Stimulated activated memory B cell treated with anti-CD40 and anti-IgM and Interleukin-4, amounts not matched to agents 10 μg/mL and 1 μg/mL and 100 μg/mL, for 72 hours (primary cell): ENCODE measurements at regions not wholly inside any gene's neighbourhood (a gene's known extent, or its start where the extent isn't known, plus 50 kb on each side); places are given as distances from the start of the nearest gene placed in this dataset.

Experiments
- ATAC-seq: fragments of 150-1000 bp; cut with Tn5 transposase; 2 replicates; pipeline ENCODE4 v1.10.0; 2021
- H3K27ac Mint-ChIP-seq: one replicate; pipeline ENCODE4 v1.8.0; 2022; ENCODE audit warnings: mild to moderate bottlenecking, mixed read lengths
- H3K27me3 Mint-ChIP-seq: one replicate; pipeline ENCODE4 v1.8.0; 2022; ENCODE audit warnings: mixed read lengths
- H3K36me3 Mint-ChIP-seq: one replicate; pipeline ENCODE4 v1.8.0; 2022; ENCODE audit warnings: mixed read lengths
- H3K4me1 Mint-ChIP-seq: one replicate; pipeline ENCODE4 v1.8.0; 2022; ENCODE audit warnings: mixed read lengths
- H3K4me3 Mint-ChIP-seq: one replicate; pipeline ENCODE4 v1.8.0; 2022; ENCODE audit warnings: mild to moderate bottlenecking, moderate library complexity, mixed read lengths
- H3K9me3 Mint-ChIP-seq: one replicate; pipeline ENCODE4 v1.8.0; 2022; ENCODE audit warnings: mixed read lengths

DNA sequence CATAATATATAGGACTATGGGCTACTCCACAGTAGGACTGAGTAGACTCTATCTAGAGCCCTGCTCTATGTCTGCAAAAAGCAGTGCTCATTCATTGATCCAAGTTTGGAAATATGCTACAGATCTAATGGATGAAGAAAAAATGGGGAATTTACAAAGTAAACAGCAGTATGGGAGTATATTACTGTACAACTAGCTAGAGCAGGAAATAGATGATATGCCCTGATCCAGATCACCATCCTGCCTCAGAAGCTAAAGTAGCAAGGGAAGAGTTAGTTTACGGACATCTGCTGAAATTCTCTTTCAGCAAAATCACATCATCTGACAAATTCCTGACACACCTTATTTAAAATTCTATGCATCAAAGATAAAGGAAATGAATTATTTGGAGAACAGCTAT lies 168.2 kb upstream of the SEMA3A start:
- no peaks in the 10 kb centered on the region for H3K4me1 Mint-ChIP-seq
- no peaks in the 10 kb centered on the region for H3K36me3 Mint-ChIP-seq
- no peak overlapping the region for H3K27ac Mint-ChIP-seq
- H3K27me3 Mint-ChIP-seq: no peaks in the 10 kb centered on the region
- no peak for ATAC-seq
- no peak overlapping the region for H3K4me3 Mint-ChIP-seq
- H3K9me3 Mint-ChIP-seq: no peaks in the 10 kb centered on the region

DNA sequence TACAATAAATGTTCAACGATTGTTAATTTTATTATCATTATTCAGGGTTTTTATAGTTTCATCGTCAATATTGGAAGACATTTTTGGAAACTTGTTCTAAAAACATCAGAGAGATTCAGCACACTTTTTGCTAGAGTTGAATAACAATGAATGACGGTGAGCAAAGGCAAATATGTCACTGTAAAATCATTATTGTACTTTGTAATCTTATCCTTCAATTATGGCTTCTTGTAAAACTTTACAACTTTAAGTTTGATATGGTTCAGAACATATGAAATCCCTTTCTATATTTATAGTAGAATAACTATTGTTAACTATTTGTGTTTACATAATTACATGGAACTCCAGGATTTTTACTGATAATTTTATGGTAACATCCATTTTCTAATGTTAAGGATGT lies 167.8 kb upstream of the SEMA3A start:
- no peaks in the 10 kb centered on the region for H3K36me3 Mint-ChIP-seq

DNA sequence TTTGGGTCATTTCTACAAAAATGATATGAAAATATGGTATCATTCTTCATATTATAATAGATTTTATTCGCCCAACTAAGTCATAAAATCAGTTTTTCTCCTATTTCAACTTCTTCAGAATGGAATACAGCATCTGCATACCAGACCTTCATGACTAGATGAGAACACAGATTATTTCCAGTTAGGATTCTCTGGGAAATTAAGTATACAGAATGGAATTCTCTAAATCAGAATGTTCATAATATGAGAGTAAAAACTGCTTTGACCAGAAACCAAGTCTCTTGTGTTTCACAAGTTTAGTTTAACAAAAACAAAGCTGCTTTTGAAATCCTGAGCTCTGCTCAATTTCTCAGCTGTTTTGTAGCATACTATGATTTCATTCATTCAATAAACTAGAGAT lies 160.3 kb upstream of the SEMA3A start:
- Mint-ChIP-seq H3K36me3 (no peaks in the 10 kb centered on the region), H3K27ac (no peak overlapping the region), H3K9me3 (no peaks in the 10 kb centered on the region), H3K4me3 (no peak overlapping the region), H3K4me1 (no peaks in the 10 kb centered on the region), H3K27me3 (no peaks in the 10 kb centered on the region)
- ATAC-seq: no peak

More for the DNA sequence above, 167.8 kb upstream of the SEMA3A start:
- Mint-ChIP-seq H3K9me3 (no peaks in the 10 kb centered on the region), H3K4me1 (no peaks in the 10 kb centered on the region), H3K4me3 (no peak overlapping the region), H3K27me3 (no peaks in the 10 kb centered on the region), H3K27ac (no peak overlapping the region)
- no peak for ATAC-seq

DNA sequence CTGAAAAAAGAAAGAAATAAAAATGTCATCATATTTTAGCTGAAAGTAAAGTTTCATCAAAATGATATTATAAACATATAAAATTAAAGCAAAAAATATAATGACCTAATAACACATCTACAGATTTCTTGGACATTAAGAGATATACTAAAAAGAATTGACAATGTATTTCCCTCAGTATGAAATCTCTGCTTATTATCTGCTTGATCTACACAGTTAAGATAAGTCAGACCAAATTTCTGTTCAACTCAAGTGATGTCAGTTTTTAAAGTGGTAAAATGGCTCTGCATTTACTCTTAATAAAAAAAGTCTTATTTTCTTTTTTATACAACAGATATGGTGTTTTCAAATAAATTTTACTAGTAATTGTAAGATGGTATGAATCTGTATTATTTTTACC lies 159.4 kb upstream of the SEMA3A start:
- H3K4me1 Mint-ChIP-seq: no peaks in the 10 kb centered on the region
- no peaks in the 10 kb centered on the region for H3K27me3 Mint-ChIP-seq
- no peak for ATAC-seq
- H3K36me3 Mint-ChIP-seq: no peaks in the 10 kb centered on the region
- no peak overlapping the region for H3K27ac Mint-ChIP-seq
- H3K4me3 Mint-ChIP-seq: no peak overlapping the region
- no peaks in the 10 kb centered on the region for H3K9me3 Mint-ChIP-seq

DNA sequence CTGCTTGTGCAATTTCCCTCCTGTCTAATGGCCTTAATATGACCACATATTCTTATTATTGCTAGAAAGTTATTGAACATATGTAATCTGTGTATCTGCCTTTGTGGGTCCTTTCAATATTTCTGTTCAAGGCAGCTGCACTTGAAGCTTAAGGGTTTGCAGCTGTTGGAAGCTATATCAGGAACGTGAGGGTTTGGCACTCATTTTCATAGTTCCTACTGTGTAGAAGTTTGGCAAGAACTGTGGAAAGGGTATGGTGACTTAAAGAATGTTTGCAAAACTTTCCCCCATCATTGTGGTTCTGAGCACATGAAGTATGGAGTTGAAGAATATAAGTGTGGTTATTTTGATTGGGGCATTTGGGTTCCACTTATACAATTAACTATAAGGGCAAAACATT lies 144.7 kb upstream of the SEMA3A start:
- ATAC-seq: no peak
- no peaks in the 10 kb centered on the region for H3K27me3 Mint-ChIP-seq
- no peaks in the 10 kb centered on the region for H3K36me3 Mint-ChIP-seq
- no peak overlapping the region for H3K4me3 Mint-ChIP-seq
- no peak overlapping the region for H3K27ac Mint-ChIP-seq
- H3K4me1 Mint-ChIP-seq: no peaks in the 10 kb centered on the region
- peaks cover 10% of the 10 kb centered on the region for H3K9me3 Mint-ChIP-seq

DNA sequence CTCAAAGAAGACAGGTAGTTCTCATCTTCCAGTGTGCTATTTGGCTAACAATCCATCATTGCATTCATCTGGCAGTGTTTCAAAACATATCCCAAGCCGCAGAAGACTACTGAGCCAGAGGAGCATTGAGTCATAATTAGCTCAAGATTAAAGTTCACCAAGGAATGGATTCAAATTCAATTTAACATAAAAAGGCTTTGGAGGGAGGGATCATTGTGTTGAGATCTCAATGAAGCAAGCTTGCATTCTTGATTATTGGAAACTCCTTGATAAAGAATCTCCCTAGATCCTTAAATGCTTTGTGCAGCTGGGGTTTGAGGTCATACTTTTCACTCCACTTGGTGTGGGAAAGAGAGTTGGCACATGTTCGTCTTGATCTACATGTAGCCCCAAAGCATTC lies 142.8 kb upstream of the SEMA3A start:
- no peaks in the 10 kb centered on the region for H3K27me3 Mint-ChIP-seq

DNA sequence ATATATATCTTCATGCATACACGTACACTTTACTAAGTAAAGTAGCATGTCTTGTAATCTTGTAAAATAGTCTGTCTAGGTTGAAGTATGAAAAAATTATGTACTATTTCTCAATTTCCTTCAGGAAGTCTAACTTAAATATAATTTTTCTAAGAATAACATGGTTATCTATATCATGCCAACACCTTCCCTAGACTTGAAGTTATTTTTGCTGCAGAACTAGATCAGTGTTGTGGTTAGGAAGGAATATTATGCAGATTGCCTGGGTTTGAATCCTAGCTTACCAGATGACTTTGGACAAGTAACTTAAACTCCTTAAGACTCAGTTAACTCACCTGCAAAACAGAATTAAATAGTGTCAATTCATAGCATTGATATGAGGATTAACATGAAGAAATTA lies 142.2 kb upstream of the SEMA3A start:
- Mint-ChIP-seq H3K4me1 (no peaks in the 10 kb centered on the region), H3K27me3 (no peaks in the 10 kb centered on the region), H3K9me3 (peaks cover 8% of the 10 kb centered on the region), H3K27ac (no peak overlapping the region), H3K36me3 (no peaks in the 10 kb centered on the region), H3K4me3 (no peak overlapping the region)
- ATAC-seq: no peak

More for the DNA sequence above, 142.8 kb upstream of the SEMA3A start:
- no peak for ATAC-seq
- Mint-ChIP-seq H3K9me3 (peaks cover 8% of the 10 kb centered on the region), H3K4me3 (no peak overlapping the region), H3K4me1 (no peaks in the 10 kb centered on the region), H3K36me3 (no peaks in the 10 kb centered on the region), H3K27ac (no peak overlapping the region)

DNA sequence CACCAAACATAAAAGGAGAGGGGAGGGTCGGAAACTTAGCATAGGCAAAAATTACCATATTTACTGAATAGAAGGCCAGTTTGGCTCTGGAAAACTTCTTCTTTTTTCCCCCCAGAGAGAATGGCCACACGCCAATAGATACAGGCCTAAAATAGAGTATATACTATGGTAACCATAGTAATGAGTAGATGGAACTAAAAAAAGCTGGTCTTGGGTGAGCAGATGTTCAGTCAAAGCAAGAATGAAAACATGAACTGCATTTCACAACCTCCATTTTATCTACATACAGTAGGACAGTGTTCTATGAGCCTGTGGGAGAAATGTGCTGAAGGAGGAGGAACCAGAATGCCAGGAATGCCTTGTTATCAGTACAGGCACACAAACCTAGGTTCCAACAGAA lies 141.7 kb upstream of the SEMA3A start:
- no peak overlapping the region for H3K27ac Mint-ChIP-seq
- H3K36me3 Mint-ChIP-seq: no peaks in the 10 kb centered on the region
- H3K4me1 Mint-ChIP-seq: no peaks in the 10 kb centered on the region
- no peak overlapping the region for H3K4me3 Mint-ChIP-seq
- peaks cover 5% of the 10 kb centered on the region for H3K9me3 Mint-ChIP-seq
- no peaks in the 10 kb centered on the region for H3K27me3 Mint-ChIP-seq
- ATAC-seq: no peak

DNA sequence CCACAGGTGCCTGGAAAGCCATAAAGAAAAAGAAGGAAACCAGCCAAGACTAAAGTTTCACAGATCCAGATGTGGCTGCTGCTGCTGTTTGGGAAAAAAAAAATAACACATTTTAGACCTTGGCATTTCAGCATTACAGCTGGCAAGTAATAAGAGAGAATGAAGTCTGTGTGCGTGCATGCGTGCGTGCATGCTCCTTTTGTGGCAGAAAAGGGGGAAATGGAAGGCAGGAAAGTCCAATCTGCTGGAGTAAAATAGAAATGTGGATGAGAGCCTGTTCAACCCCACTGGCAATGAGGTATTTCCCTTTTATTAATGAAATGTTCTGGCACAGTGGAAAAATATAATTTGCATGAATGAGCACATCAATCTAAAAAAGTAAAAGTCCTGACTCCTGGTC lies 137.0 kb upstream of the SEMA3A start:
- no peak for ATAC-seq
- Mint-ChIP-seq H3K9me3 (peaks cover 8% of the 10 kb centered on the region), H3K27me3 (no peaks in the 10 kb centered on the region), H3K4me3 (no peak overlapping the region), H3K36me3 (no peaks in the 10 kb centered on the region), H3K27ac (no peak overlapping the region), H3K4me1 (no peaks in the 10 kb centered on the region)

DNA sequence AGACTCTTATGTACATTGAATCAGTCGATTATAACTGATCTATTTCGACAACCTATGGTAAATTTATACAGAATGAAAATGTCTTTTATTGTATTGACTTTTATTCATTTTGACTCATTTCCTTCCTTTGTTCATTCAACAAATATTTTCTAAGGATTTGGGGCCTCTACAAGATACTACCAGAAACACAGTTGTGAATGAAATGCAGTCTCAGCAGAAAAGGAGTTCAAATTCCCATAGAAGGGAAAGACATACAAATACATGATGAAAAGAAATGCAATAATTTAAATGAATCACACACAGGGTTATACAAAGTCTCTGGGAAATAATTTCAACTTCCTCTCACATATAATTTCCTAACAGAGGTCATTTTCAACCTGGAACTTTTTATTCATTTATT lies 134.0 kb upstream of the SEMA3A start:
- no peak overlapping the region for H3K4me3 Mint-ChIP-seq
- no peak for ATAC-seq
- H3K27ac Mint-ChIP-seq: no peak overlapping the region
- peaks cover 3% of the 10 kb centered on the region for H3K9me3 Mint-ChIP-seq
- H3K36me3 Mint-ChIP-seq: no peaks in the 10 kb centered on the region
- H3K4me1 Mint-ChIP-seq: no peaks in the 10 kb centered on the region
- H3K27me3 Mint-ChIP-seq: no peaks in the 10 kb centered on the region

DNA sequence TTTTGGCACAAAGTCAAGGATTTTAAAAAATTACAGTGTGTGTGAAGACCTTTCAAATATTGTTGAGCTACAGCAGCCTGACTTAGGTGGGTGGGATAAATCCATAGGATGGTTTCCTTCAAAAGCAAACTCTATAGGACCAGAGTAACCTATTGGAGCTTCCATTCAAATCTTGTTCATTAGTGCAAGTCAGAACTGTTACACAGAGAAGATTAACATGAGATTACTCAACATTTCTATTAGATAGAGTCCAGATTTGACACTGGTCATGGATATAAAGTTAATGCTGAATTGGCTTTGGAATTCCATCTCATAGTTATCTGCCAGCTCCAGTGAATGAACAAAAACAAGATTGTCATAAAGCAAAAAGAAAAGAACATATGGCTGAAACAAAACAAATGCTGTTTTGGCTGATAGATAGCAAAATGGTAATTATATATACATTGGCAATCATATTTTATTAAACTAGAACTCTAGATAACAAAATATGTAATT lies 129.6 kb upstream of the SEMA3A start:
- Mint-ChIP-seq H3K27ac (no peak overlapping the region), H3K9me3 (peaks cover 3% of the 10 kb centered on the region), H3K27me3 (no peaks in the 10 kb centered on the region), H3K4me1 (no peaks in the 10 kb centered on the region), H3K4me3 (no peak overlapping the region), H3K36me3 (no peaks in the 10 kb centered on the region)
- no peak for ATAC-seq

DNA sequence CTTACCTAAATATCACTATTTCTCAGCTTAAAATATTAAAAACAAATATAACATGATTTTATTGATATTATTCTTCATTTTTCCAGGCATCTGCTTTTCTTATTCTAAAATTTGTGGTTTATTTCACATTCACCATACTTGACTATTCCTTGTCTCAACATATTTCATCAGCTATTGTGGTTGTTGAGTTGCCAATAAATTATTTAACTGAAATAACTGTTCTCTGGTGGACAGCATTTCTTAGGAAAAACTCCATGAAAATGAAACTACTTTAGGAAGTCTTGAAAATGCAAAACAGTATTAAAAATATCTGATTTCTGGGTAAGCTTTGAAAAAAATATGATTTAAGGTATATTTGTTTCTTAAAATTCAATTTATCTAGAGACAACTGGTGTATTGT lies 122.9 kb upstream of the SEMA3A start:
- no peaks in the 10 kb centered on the region for H3K4me1 Mint-ChIP-seq
- no peaks in the 10 kb centered on the region for H3K36me3 Mint-ChIP-seq
- no peaks in the 10 kb centered on the region for H3K9me3 Mint-ChIP-seq
- H3K4me3 Mint-ChIP-seq: no peak overlapping the region
- no peak for ATAC-seq
- no peak overlapping the region for H3K27ac Mint-ChIP-seq
- no peaks in the 10 kb centered on the region for H3K27me3 Mint-ChIP-seq

DNA sequence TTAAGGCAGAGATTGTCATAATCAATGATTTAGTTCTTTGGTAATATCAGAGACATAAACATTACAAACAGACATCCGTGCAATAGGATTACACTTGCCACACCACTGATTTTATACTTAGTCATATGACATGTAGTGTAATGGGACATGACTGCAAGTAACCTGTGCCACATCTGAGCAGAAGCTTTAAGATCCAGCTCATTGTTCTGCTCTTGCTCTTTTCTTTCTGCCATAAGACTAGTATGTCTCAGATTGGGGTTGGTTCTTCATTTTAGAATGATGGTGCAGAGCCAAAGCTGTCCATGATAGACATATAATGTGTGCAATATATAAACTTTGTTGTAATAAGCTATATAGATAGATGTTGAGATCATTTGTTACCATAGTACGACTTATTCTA lies 119.7 kb upstream of the SEMA3A start:
- no peak overlapping the region for H3K27ac Mint-ChIP-seq
- ATAC-seq: no peak
- H3K4me1 Mint-ChIP-seq: no peaks in the 10 kb centered on the region
- H3K4me3 Mint-ChIP-seq: no peak overlapping the region
- peaks cover 2% of the 10 kb centered on the region for H3K9me3 Mint-ChIP-seq
- H3K27me3 Mint-ChIP-seq: no peaks in the 10 kb centered on the region
- no peaks in the 10 kb centered on the region for H3K36me3 Mint-ChIP-seq

DNA sequence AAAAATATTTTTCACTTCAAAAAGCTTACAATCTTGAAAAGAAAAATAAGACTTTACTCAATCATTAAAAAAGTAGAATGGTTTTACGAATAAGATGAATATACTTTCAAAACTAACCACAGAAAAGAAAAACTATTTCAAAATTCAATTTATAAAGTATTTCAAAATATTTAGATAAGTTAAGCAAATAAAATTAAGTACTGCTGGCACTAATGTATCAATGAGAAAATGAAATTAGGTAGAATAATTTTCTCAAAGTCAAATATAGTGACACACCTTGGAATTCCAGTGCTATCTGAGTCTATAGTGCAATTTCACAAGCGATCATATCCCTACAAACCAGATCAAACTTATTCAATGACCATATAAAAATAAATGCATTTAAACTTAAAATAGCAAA lies 109.8 kb upstream of the SEMA3A start:
- H3K27me3 Mint-ChIP-seq: no peaks in the 10 kb centered on the region
- no peak overlapping the region for H3K27ac Mint-ChIP-seq
- H3K9me3 Mint-ChIP-seq: no peaks in the 10 kb centered on the region
- H3K36me3 Mint-ChIP-seq: no peaks in the 10 kb centered on the region
- no peak for ATAC-seq
- no peaks in the 10 kb centered on the region for H3K4me1 Mint-ChIP-seq
- no peak overlapping the region for H3K4me3 Mint-ChIP-seq

DNA sequence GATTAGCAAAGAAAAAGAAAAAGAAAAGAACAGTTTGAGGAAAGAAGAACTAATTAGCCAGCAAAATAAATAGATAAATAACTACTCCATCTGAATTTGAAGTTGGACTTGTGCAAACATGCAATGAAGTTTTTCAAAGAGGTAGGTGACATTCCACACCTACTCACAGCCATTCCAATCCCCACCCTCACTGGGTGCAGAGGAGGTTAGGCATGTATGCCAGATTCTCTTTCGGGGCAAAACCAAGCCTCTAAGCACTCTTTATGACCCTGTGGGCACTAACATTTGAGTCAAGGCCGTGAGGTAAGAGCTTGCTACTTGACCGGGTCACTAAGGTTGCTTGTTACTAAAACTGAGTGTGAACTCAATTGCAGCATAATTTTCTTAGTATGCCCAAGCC lies 108.4 kb upstream of the SEMA3A start:
- no peak for ATAC-seq
- H3K27ac Mint-ChIP-seq: no peak overlapping the region
- H3K27me3 Mint-ChIP-seq: no peaks in the 10 kb centered on the region
- H3K36me3 Mint-ChIP-seq: no peaks in the 10 kb centered on the region
- H3K4me3 Mint-ChIP-seq: no peak overlapping the region
- H3K9me3 Mint-ChIP-seq: no peaks in the 10 kb centered on the region
- H3K4me1 Mint-ChIP-seq: no peaks in the 10 kb centered on the region

DNA sequence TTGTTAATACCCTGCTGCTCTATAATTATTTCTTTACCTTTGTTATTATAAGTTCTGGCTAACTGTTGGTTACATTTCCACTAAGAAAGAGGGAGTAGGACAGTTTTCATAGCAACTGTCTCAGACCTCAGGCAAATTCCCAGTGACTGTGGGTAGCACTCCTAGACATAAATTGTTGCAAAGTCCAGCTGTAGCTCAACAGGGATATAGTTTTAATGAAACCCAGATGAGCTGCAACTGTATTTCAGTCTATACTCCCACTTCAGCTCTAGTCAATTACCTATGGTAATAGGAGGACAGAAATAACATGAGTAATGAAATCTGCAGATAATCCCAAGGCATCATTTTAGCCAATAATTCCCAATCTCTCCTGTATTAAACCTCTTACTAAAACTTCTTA lies 103.0 kb upstream of the SEMA3A start:
- H3K36me3 Mint-ChIP-seq: no peaks in the 10 kb centered on the region
- ATAC-seq: no peak
- H3K9me3 Mint-ChIP-seq: no peaks in the 10 kb centered on the region
- H3K27me3 Mint-ChIP-seq: no peaks in the 10 kb centered on the region
- H3K4me1 Mint-ChIP-seq: no peaks in the 10 kb centered on the region
- H3K27ac Mint-ChIP-seq: no peak overlapping the region
- H3K4me3 Mint-ChIP-seq: no peak overlapping the region

DNA sequence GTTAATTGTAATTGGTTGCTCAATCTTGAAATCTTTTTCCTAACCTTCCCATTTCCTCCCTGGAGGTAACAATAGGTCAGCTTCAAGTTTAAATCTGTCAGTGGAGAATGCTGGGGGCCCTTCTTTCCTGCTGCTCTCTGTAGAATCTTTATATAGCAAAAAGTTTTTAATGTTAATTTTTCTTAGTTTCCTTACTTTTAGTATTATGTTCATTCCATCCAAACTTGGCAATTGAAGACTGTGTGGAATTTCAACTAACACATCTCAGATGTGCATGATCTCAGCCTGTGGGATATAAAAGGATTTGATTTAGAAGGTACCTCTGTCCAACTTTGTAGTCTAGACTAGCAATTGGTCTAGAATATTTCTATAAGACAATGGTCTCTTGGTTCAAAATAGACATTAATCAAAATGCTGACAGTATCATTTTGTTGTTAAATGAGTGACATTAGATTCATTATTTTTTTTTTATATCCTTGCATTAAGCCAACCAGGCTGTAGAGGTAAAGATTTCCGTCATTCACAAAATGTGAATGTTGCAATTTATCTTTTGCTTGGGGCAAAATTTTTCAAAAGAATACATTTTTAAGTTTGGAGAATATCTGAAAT lies 100.4 kb upstream of the SEMA3A start:
- Mint-ChIP-seq H3K4me3 (no peak overlapping the region), H3K4me1 (no peaks in the 10 kb centered on the region), H3K27ac (no peak overlapping the region), H3K27me3 (no peaks in the 10 kb centered on the region), H3K9me3 (no peaks in the 10 kb centered on the region), H3K36me3 (no peaks in the 10 kb centered on the region)
- no peak for ATAC-seq
